T47D (cell line): ENCODE measurements at regions not wholly inside any gene's neighbourhood (a gene's known extent, or its start where the extent isn't known, plus 50 kb on each side); places are given as distances from the start of the nearest gene placed in this dataset.

Source experiments
- DNase-seq, 2 experiments: peaks; one replicate each; pipeline versions ENCODE4 v3.0.0 to v3.0.0-alpha.2; 2011 to 2012; ENCODE audit warnings: low read depth in 1 of 2, low spot score in 1 of 2
- JUND ChIP-seq: IDR thresholded peaks from 2 replicates; pipeline ENCODE4 v1.6.1; 2012; ENCODE audit warnings: low read depth
- in situ Hi-C: cut with HindIII; loops from 2 replicates; pipeline ENCODE4 v1.10.0; 2016; ENCODE audit warnings: low sequenced_read_pairs, low pct_unique_long_range_greater_than_20kb

- in situ Hi-C loops = no loop called here
- no peak for TF ChIP-seq JUND
Measured at GRCh38 chr19:16016226-16017137, 59.8 kb upstream of the TPM4 start.

DNA sequence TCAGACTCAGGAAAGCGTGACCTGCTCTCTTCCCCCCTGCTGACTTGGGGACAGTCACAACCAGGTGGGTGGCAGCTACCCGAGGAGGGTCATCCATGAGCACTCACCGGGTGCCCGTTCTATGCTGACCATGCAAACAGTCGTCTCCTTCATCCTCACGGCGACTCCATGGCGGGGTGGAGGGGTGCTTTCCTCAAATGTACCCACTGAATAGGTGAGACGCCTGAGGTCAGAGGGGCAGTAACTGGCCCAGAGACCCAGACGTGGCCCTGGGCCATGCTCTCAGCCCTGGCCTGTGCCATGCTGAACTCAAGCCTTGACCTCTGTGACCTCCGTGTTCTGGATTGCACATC lies 59.2 kb upstream of the TPM4 start:
- no peak for TF ChIP-seq JUND
- DNase-seq = no peak
- in situ Hi-C loops = no loop called here

More at GRCh38 chr19:16016226-16017137, 59.8 kb upstream of the TPM4 start:
- no peak for DNase-seq

DNA sequence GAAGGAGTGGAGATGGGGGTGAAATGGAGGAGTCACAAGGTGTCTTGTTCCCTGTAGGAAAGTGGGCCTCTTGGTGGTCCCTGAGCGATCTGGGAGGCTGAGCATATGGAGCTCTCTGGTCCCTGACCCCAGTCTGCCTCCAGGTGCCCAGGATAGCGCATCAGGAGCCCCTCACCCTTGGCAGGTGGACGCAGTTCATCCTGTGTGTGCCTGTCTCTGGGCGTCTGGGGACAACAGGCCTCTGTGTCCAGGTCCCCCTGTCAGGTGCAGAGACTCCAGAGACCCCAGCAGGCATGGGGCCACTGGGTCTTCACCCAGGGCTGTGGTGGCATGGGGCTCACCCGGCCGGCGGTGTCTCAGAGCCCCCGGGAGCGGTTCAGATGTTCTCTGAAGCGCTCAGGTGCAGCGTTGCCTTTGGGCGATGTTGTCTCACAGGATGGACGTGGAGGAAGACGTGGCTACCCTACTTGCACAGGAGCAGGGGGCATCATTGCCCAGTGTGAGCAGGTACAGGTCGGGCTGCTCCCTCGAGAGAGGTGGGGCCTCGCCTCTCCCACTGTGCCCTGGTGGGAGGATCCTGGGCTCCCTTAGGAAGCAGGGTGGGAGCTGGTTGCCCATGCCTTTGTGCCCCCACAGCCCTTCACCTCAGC lies 58.1 kb upstream of the TPM4 start:
- in situ Hi-C loops = no loop called here
- DNase-seq = no peak
- no peak for TF ChIP-seq JUND

GRCh38 chr19:16018801-16019551 lies 57.3 kb upstream of the TPM4 start:
- no peak for TF ChIP-seq JUND
- in situ Hi-C loops = no loop called here
- no peak for DNase-seq

DNA sequence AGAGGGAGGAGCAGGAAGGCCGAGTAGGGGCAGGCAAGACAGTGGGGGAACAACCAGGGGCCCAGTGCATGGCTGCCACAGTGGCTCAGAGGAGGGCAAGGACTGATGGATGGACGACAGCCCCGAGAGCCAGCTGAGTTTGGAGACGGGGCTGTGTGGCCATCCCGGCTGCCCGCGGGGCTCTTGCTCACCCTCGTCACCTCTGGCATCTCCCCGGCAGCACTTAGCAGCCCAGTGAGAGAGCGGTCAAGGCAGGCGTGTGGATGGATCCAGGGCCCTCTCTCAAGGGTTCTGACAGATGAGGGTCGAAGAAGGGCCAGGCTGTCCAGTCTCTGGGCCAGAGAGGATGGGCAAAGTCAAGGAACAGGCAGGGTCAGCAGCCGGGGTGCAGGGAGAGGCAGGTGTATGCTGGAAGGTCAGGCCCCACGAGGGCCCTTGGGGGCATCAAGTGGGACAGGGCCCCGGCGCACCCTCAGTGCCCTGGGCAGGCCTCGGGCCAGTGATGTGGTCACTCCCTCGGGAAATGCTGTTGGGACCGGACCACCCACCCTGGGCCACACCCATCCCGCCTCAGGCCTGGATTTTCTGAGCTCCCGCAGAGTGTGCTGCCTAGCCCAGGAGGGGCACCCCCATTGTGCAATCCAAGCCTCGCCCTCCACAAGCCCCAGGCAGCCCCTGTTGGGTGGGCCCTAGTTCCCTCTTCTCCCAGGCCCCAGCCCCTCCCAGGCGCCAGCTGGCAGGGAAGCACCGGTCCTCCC lies 56.4 kb upstream of the TPM4 start:
- no peak for TF ChIP-seq JUND
- no peak for DNase-seq
- in situ Hi-C loops = no loop called here

DNA sequence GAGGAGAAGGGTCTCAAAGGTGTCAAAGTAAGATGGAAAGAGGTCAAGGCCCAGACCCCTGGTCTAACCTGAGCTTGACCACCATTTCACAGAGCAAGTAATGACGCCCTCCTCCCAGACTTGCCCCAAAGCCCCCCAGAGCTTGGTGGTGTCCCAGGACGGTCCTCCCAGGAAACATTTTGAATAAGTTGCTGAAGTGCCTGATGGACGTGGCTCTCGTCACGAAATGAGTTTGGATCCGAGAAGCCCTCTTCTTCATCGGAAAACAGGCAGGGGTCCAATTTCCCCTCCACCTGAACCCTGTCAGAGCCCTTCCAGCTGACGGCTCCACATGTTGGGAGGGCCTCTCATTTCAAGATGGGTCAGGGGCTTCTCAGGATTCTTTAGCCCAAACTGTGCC lies 54.5 kb upstream of the TPM4 start:
- in situ Hi-C loops = no loop called here
- no peak for DNase-seq
- no peak for TF ChIP-seq JUND

- DNase-seq = no peak
- TF ChIP-seq JUND = no peak
Measured at GRCh38 chr19:16022251-16022650, 54.0 kb upstream of the TPM4 start.

DNA sequence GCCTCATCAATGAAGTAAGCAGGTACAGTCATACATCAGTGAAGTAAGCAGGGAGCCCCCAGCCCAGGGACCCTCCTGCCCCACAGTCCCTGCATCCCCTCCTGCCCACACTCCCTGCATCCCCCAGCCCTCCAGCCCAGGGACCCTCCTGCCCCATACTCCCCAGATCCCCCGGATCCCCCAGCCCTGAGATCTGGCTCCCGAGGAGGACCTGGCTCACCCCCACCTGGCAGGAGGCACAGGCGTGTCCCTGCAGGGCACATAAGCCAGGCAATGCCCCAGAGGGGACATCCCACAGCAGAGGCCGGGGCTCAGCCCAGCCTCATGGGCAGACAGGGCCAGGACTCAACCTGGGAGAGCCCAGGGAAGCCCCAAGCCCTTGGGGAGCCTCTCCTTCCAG lies 53.6 kb upstream of the TPM4 start:
- TF ChIP-seq JUND = no peak
- no peak for DNase-seq
- in situ Hi-C loops = no loop called here

More at GRCh38 chr19:16022251-16022650, 54.0 kb upstream of the TPM4 start:
- in situ Hi-C loops = no loop called here

- TF ChIP-seq JUND = no peak
- no peak for DNase-seq
- in situ Hi-C loops = no loop called here
Measured at GRCh38 chr19:16023146-16023915, 53.0 kb upstream of the TPM4 start.

- no peak for TF ChIP-seq JUND
- in situ Hi-C loops = no loop called here
- no peak for DNase-seq
Measured at GRCh38 chr19:16024266-16025107, 51.8 kb upstream of the TPM4 start.
